ENCODE measurements at regions not wholly inside any gene's neighbourhood (a gene's known extent, or its start where the extent isn't known, plus 50 kb on each side); places are given as distances from the start of the nearest gene placed in this dataset.

- TF ChIP-seq CTCF (conservative IDR thresholded peaks at IDR 0.05) (no peak), EZH2 (IDR thresholded peaks at IDR 0.05; ENCODE audit: low read depth) (no peak)
These were observed 719.6 kb downstream of the DOK5 start for GRCh38 chr20:55194947-55195346.

Data from PC-9 (cell line).